Spleen (tissue), 7 donors: ENCODE measurements at regions not wholly inside any gene's neighbourhood (a gene's known extent, or its start where the extent isn't known, plus 50 kb on each side); places are given as distances from the start of the nearest gene placed in this dataset.
"Not testable (repeated sequence)": the region's sequence is repeated elsewhere in the genome, so short reads cannot be mapped to it uniquely, and the experiment has no call there.

Experiments used
- POLR2A ChIP-seq, 3 donors: fragments of 450-650 bp; IDR thresholded peaks; one replicate each; pipeline ENCODE4 v1.5.1; 2017; ENCODE audit warnings: antibody characterized with exemption in 3 of 3, mild to moderate bottlenecking in 1 of 3
- POLR2AphosphoS5 ChIP-seq, 3 donors: sonication (generic); formaldehyde crosslinking; IDR thresholded peaks; one replicate each; pipeline ENCODE4 v1.5.1; 2017; ENCODE audit warnings: antibody characterized with exemption in 3 of 3
- TF ChIP-seq, protein P1 (sequence below), 11 experiments: fragments of 200-600 bp in 7 of 11; fragments of 450-650 bp in 4 of 11; sonication (generic) in 4 of 11; IDR thresholded peaks in 8 of 11; conservative IDR thresholded peaks in 3 of 11; 1 replicate in 7 of 11; 2 replicates in 4 of 11; pipeline versions ENCODE4 v1.4.0 to v1.8.0; 2016 to 2021; ENCODE audit warnings: antibody characterized with exemption in 11 of 11, inconsistent platforms in 4 of 11, mild to moderate bottlenecking in 1 of 11
- donor health status: DM: no; HTN: no; CAD: no; lungs with moderate emphysema.
- donor health status: DM: no; HTN: no; CAD: no.
- donor health status: DM: no; HTN: no; CAD: no.

DNA sequence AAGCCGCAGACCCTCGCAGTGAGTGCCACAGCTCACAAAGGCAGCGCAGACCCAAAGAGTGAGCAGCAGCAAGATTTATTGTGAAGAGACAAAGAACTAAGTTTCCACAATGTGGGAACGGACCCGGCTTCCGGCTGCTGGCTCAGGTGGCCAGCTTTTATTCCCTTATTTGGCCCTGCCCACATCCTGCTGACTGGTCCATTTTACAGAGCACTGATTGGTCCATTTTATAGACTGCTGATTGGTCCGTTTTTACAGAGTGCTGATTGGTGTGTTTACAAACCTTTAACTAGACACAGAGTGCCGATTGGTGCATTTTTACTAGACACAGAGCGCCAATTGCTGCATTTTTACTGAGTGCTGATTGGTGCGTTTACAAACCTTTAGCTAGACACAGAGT is 86.6 kb downstream of the RGS2 start:
- TF ChIP-seq POLR2AphosphoS5, POLR2A (IDR thresholded peaks at IDR 0.05): not testable (repeated sequence)
- TF ChIP-seq, protein P1, sequence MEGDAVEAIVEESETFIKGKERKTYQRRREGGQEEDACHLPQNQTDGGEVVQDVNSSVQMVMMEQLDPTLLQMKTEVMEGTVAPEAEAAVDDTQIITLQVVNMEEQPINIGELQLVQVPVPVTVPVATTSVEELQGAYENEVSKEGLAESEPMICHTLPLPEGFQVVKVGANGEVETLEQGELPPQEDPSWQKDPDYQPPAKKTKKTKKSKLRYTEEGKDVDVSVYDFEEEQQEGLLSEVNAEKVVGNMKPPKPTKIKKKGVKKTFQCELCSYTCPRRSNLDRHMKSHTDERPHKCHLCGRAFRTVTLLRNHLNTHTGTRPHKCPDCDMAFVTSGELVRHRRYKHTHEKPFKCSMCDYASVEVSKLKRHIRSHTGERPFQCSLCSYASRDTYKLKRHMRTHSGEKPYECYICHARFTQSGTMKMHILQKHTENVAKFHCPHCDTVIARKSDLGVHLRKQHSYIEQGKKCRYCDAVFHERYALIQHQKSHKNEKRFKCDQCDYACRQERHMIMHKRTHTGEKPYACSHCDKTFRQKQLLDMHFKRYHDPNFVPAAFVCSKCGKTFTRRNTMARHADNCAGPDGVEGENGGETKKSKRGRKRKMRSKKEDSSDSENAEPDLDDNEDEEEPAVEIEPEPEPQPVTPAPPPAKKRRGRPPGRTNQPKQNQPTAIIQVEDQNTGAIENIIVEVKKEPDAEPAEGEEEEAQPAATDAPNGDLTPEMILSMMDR (IDR thresholded peaks at IDR 0.05 in 8 of 11, conservative IDR thresholded peaks at IDR 0.05 in 3 of 11), result not testable (repeated sequence)
